GM12891 (cell line): ENCODE measurements at regions not wholly inside any gene's neighbourhood (a gene's known extent, or its start where the extent isn't known, plus 50 kb on each side); places are given as distances from the start of the nearest gene placed in this dataset.

ENCODE experiments used
- POLR2A ChIP-seq: IDR thresholded peaks from 2 replicates; pipeline ENCODE4 v1.6.1; 2011; ENCODE audit warnings: low read depth, low read length, control low read depth
- POLR2AphosphoS5 ChIP-seq: IDR thresholded peaks from 2 replicates; pipeline ENCODE4 v1.6.1; 2011; ENCODE audit warnings: low read depth, low read length, control low read depth
- POU2F2 ChIP-seq: IDR thresholded peaks from 2 replicates; pipeline ENCODE4 v1.6.1; 2011; ENCODE audit warnings: low read depth, mild to moderate bottlenecking, control low read depth, low read length, moderate library complexity
- SPI1 ChIP-seq: IDR thresholded peaks from 2 replicates; pipeline ENCODE4 v1.6.1; 2011; ENCODE audit warnings: low read depth, low read length, control low read depth
- TAF1 ChIP-seq: IDR thresholded peaks from 2 replicates; pipeline ENCODE4 v1.6.1; 2011; ENCODE audit warnings: low read depth, low read length, control low read depth

DNA sequence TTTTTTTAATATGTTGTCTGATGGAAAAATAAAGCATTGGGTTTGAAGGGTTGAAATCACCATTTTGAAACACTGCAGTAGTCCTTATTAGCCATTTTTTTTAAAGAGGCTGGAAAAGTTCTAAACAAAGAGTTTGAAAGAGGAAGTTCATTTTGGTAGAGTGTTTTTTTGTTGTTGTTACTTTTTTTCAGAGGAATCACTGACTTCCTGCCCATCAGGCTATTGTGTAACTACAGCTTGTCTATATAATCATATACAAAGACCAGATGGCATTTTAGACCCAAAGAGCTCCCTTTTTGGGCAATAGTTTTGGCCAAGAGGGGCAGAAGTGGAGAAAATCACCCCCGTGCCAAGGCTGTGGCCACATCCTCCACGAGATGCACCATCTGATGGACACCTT lies 818.5 kb upstream of the AMELY start:
- TF ChIP-seq TAF1 (no peak), POLR2AphosphoS5 (no peak), POLR2A (no peak), POU2F2 (no peak), SPI1 (no peak)
